ENCODE measurements at regions not wholly inside any gene's neighbourhood (a gene's known extent, or its start where the extent isn't known, plus 50 kb on each side); places are given as distances from the start of the nearest gene placed in this dataset.

GRCh38 chr9:79812507-79813257, 240.9 kb downstream of the TLE4 start:
- no peak overlapping the region for H3K4me3 ChIP-seq (ENCODE audit: low read depth, low read length)
- DNase-seq (ENCODE audit: low read depth): no peak
- TF ChIP-seq CTCF (IDR thresholded peaks at IDR 0.05; ENCODE audit: control insufficient read depth, extremely low read depth, insufficient read depth): no peak

- no peak overlapping the region for H3K4me3 ChIP-seq (ENCODE audit: low read depth, low read length)
- TF ChIP-seq CTCF (IDR thresholded peaks at IDR 0.05; ENCODE audit: control insufficient read depth, extremely low read depth, insufficient read depth): no peak
- no peak for DNase-seq (ENCODE audit: low read depth)
Measured at GRCh38 chr9:79812099-79812498, 240.3 kb downstream of the TLE4 start.

- H3K4me3 ChIP-seq (ENCODE audit: low read depth, low read length): no peak overlapping the region
- no peak for DNase-seq (ENCODE audit: low read depth)
- TF ChIP-seq CTCF (IDR thresholded peaks at IDR 0.05; ENCODE audit: control insufficient read depth, extremely low read depth, insufficient read depth): no peak
Measured at GRCh38 chr9:79809931-79810330, 238.2 kb downstream of the TLE4 start.

- no peak for TF ChIP-seq CTCF (IDR thresholded peaks at IDR 0.05; ENCODE audit: control insufficient read depth, extremely low read depth, insufficient read depth)
- H3K4me3 ChIP-seq (ENCODE audit: low read depth, low read length): no peak overlapping the region
- no peak for DNase-seq (ENCODE audit: low read depth)
Measured at GRCh38 chr9:79809316-79809876, 237.6 kb downstream of the TLE4 start.

GRCh38 chr9:79807971-79808370, 236.2 kb downstream of the TLE4 start:
- DNase-seq (ENCODE audit: low read depth): no peak
- H3K4me3 ChIP-seq (ENCODE audit: low read depth, low read length): no peak overlapping the region
- TF ChIP-seq CTCF (IDR thresholded peaks at IDR 0.05; ENCODE audit: control insufficient read depth, extremely low read depth, insufficient read depth): no peak

GRCh38 chr9:79806086-79806485, 234.3 kb downstream of the TLE4 start:
- TF ChIP-seq CTCF (IDR thresholded peaks at IDR 0.05; ENCODE audit: control insufficient read depth, extremely low read depth, insufficient read depth): no peak
- H3K4me3 ChIP-seq (ENCODE audit: low read depth, low read length): no peak overlapping the region
- no peak for DNase-seq (ENCODE audit: low read depth)

GRCh38 chr9:79801459-79801858, 229.7 kb downstream of the TLE4 start:
- no peak overlapping the region for H3K4me3 ChIP-seq (ENCODE audit: low read depth, low read length)
- no peak for DNase-seq (ENCODE audit: low read depth)
- no peak for TF ChIP-seq CTCF (IDR thresholded peaks at IDR 0.05; ENCODE audit: control insufficient read depth, extremely low read depth, insufficient read depth)
